ENCODE measurements at regions not wholly inside any gene's neighbourhood (a gene's known extent, or its start where the extent isn't known, plus 50 kb on each side); places are given as distances from the start of the nearest gene placed in this dataset.

DNA sequence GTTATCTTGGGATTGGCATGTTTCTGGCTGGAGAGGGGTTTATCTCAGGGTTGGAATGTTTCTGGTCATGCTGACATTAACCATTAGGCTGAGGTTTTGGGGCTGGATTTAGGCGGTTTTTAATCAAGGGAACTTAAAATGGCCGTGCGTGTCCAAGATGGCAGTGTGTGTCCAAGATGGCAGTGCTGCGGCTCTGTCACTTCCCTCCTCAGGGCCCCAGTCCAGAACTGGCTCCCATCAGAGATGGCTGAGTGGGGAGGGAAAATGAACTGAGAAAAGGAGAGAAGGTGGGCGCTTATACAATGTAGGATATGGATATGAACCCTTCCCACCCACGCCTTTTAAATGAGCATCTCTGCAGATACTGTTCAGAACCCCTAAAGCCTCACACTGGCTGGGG, 175.5 kb upstream of the MYT1L start:
- Mint-ChIP-seq H3K27me3 (no peaks in the 10 kb centered on the region), H3K4me3 (no peak overlapping the region), H3K27ac (no peak overlapping the region), H3K4me1 (no peaks in the 10 kb centered on the region), H3K9me3 (no peaks in the 10 kb centered on the region), H3K36me3 (ENCODE audit: low read depth) (no peaks in the 10 kb centered on the region)
- CTCF ChIA-PET, result no interaction called here
- intact Hi-C loops (cut with micrococcal nuclease), result no loop called here
- POLR2A ChIA-PET, result no interaction called here
- TF ChIP-seq, protein P1, sequence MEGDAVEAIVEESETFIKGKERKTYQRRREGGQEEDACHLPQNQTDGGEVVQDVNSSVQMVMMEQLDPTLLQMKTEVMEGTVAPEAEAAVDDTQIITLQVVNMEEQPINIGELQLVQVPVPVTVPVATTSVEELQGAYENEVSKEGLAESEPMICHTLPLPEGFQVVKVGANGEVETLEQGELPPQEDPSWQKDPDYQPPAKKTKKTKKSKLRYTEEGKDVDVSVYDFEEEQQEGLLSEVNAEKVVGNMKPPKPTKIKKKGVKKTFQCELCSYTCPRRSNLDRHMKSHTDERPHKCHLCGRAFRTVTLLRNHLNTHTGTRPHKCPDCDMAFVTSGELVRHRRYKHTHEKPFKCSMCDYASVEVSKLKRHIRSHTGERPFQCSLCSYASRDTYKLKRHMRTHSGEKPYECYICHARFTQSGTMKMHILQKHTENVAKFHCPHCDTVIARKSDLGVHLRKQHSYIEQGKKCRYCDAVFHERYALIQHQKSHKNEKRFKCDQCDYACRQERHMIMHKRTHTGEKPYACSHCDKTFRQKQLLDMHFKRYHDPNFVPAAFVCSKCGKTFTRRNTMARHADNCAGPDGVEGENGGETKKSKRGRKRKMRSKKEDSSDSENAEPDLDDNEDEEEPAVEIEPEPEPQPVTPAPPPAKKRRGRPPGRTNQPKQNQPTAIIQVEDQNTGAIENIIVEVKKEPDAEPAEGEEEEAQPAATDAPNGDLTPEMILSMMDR (IDR thresholded peaks at IDR 0.05), result no peak
- no peak for ATAC-seq (ENCODE audit: low read depth)
- DNase-seq, result no peak

DNA sequence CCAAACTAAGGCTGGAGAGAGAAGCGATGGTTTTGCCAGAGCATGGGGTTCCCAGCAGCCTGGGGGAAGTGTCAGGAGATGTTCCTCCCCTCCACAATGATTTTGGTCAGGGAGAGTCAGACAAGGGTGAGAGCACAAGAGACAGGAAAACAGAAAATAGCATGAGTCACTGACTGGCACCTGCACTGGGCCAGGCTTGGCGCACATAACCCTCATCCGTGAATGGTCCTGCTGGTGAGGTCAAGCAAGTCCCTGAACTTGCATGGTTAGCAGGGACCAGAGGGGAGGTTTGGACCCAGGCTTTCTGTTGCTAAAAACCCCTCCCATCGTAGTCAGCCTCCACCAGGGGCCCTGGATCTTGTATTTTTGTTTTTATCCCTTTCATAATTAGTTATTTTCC, 174.5 kb upstream of the MYT1L start:
- Mint-ChIP-seq H3K9me3 (no peaks in the 10 kb centered on the region), H3K4me1 (no peaks in the 10 kb centered on the region), H3K4me3 (no peak overlapping the region), H3K27ac (no peak overlapping the region), H3K36me3 (ENCODE audit: low read depth) (no peaks in the 10 kb centered on the region), H3K27me3 (no peaks in the 10 kb centered on the region)
- ChIA-PET CTCF (no interaction called here), POLR2A (no interaction called here)
- intact Hi-C loops (cut with micrococcal nuclease), result no loop called here
- DNase-seq (no peak), ATAC-seq (ENCODE audit: low read depth) (no peak)
- TF ChIP-seq, protein P1 (IDR thresholded peaks at IDR 0.05), result no peak

DNA sequence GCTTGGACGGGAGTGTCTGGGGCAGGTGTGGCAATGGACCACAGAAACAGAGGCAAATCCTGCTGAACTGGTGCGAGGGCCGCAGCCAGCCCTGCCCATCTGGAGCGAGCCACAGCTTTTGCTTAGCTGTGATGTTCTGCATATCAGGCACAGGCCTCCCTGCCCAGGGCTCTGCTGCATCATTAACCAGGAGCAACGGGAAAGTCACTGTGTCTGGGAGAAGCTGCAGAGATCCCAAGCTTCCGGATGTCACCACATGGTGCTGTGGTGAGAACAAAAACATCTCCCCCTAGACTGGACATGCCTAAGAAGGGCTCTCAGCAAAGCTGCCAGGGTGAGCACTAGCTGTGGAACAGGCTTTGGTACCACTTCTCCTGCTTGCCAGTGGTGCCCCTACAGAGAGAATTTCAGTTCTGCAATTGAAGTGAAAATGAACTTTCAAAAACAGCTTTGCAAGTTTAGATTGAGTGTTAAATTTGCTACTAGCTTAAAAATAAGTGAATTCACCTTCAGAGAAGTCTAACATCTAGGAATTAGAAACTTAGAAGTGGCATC, 172.9 kb upstream of the MYT1L start:
- intact Hi-C loops (cut with micrococcal nuclease), result no loop called here
- POLR2A ChIA-PET, result no interaction called here
- Mint-ChIP-seq H3K36me3 (ENCODE audit: low read depth) (no peaks in the 10 kb centered on the region), H3K27ac (no peak overlapping the region), H3K4me3 (no peak overlapping the region), H3K9me3 (no peaks in the 10 kb centered on the region), H3K4me1 (no peaks in the 10 kb centered on the region), H3K27me3 (no peaks in the 10 kb centered on the region)
- ATAC-seq (ENCODE audit: low read depth) (no peak), DNase-seq (no peak)
- CTCF ChIA-PET, result no interaction called here
- TF ChIP-seq, protein P1 (IDR thresholded peaks at IDR 0.05), result no peak

DNA sequence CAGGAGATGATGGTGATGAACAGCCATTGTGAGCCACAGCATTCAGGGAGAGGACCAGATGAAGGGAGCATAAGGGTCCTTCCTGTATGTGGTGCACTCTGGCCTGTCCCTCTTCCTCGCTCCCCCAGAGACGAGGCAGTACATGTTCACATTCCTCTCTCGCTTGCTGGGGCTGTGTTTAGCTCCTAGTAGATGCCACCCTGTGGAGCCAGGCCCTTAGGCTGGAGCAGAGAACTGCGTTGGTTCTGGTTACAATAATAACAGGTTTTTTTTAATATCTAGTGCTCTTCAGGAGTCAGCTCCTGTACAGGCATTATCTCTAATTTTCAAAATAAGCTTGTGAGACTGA, 171.1 kb upstream of the MYT1L start:
- POLR2A ChIA-PET, result no interaction called here
- no peaks in the 10 kb centered on the region for H3K36me3 Mint-ChIP-seq (ENCODE audit: low read depth)
- H3K27me3 Mint-ChIP-seq, result no peaks in the 10 kb centered on the region

DNA sequence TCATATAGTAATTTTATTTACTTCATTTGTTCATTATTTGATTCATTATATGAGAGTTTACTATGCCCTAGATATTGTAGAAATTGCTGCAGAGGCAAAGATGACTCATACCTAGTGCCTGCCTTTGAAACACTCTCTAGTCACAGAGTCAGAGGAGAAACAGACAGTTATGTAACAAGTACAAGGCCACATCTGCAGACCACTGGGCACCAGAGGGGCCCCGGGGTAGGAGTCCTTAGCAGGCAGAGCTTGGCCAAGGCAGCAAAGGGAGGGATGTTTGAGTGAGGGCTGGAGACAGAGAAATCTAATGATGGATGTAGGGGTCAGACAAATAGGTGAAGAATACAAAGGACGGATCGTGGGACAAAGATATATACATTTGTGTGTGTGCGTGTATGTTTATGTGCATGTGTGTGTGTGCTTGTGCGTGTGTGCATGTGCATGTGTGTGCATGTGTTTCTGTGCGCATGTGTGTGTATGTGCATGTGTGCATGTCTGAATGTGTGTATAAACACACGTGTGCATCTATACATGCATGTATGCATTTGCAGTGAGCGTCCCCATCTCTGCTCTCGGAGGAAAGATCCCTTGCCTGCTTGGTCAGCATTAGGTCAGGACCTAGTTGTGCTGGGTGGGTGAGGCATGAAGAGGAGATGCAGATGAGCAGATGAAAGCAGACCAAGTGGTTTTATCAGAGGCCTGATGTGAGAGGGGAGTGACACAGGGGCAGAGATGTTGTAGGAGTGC, 170.6 kb upstream of the MYT1L start:
- intact Hi-C loops (cut with micrococcal nuclease), result no loop called here
- TF ChIP-seq, protein P1 (IDR thresholded peaks at IDR 0.05), result no peak
- Mint-ChIP-seq H3K27me3 (no peaks in the 10 kb centered on the region), H3K27ac (no peak overlapping the region), H3K9me3 (no peaks in the 10 kb centered on the region), H3K4me1 (no peaks in the 10 kb centered on the region), H3K36me3 (ENCODE audit: low read depth) (no peaks in the 10 kb centered on the region), H3K4me3 (no peak overlapping the region)
- ChIA-PET CTCF (no interaction called here), POLR2A (no interaction called here)
- DNase-seq, result no peak
- ATAC-seq (ENCODE audit: low read depth), result no peak

More for the DNA sequence above, 171.1 kb upstream of the MYT1L start:
- H3K4me3 Mint-ChIP-seq, result no peak overlapping the region
- ATAC-seq (ENCODE audit: low read depth) (no peak), DNase-seq (no peak)
- no peaks in the 10 kb centered on the region for H3K4me1 Mint-ChIP-seq
- H3K27ac Mint-ChIP-seq, result no peak overlapping the region
- TF ChIP-seq, protein P1 (IDR thresholded peaks at IDR 0.05), result no peak
- CTCF ChIA-PET, result no interaction called here
- intact Hi-C loops (cut with micrococcal nuclease), result no loop called here
- H3K9me3 Mint-ChIP-seq, result no peaks in the 10 kb centered on the region
